Uterus (tissue), 2 donors: ENCODE measurements at regions not wholly inside any gene's neighbourhood (a gene's known extent, or its start where the extent isn't known, plus 50 kb on each side); places are given as distances from the start of the nearest gene placed in this dataset.

Experiments used
- CTCF ChIP-seq, 4 experiments: fragments of 200-600 bp in 2 of 4; fragments of 450-650 bp in 2 of 4; sonication (generic) in 2 of 4; IDR thresholded peaks; one replicate each; pipeline ENCODE4 v1.5.1; 2016 to 2019; ENCODE audit warnings: antibody characterized with exemption in 4 of 4, mild to moderate bottlenecking in 2 of 4, moderate library complexity in 1 of 4
- POLR2A ChIP-seq, 2 donors: fragments of 450-650 bp; IDR thresholded peaks; one replicate each; pipeline ENCODE4 v1.6.1; 2016; ENCODE audit warnings: antibody characterized with exemption in 2 of 2, mild to moderate bottlenecking in 1 of 2, moderate library complexity in 1 of 2

GRCh38 chr18:43826215-43826614, 548.9 kb upstream of the SYT4 start:
- TF ChIP-seq CTCF (IDR thresholded peaks at IDR 0.05) (no peak), POLR2A (IDR thresholded peaks at IDR 0.05) (no peak)
